ENCODE measurements at regions not wholly inside any gene's neighbourhood (a gene's known extent, or its start where the extent isn't known, plus 50 kb on each side); places are given as distances from the start of the nearest gene placed in this dataset.

GRCh38 chr1:29499104-29499650 is 262.9 kb downstream of the PTPRU start:
- Histone ChIP-seq H3K4me1 (no peaks in the 10 kb centered on the region), H3K27ac (no peak overlapping the region), H3K27me3 (no peaks in the 10 kb centered on the region), H3K9me3 (no peaks in the 10 kb centered on the region), H3K36me3 (no peaks in the 10 kb centered on the region), H3K4me3 (replicated peaks in 1 of 3) (no peak overlapping the region)
- WGBS, 2 donors: 85 to 86% methylated on average over 9 of the region's 9 CpGs
- TF ChIP-seq POLR2A (IDR thresholded peaks at IDR 0.05) (no peak), CTCF (IDR thresholded peaks at IDR 0.05) (no peak)
- intact Hi-C loops (cut with DNase I): no loop called here
- no peak for DNase-seq

- Histone ChIP-seq H3K27ac (no peak overlapping the region), H3K4me1 (no peaks in the 10 kb centered on the region), H3K27me3 (no peaks in the 10 kb centered on the region), H3K9me3 (no peaks in the 10 kb centered on the region), H3K36me3 (no peaks in the 10 kb centered on the region), H3K4me3 (replicated peaks in 1 of 3) (no peak overlapping the region)
- TF ChIP-seq CTCF (IDR thresholded peaks at IDR 0.05) (no peak), POLR2A (IDR thresholded peaks at IDR 0.05) (no peak)
- intact Hi-C loops (cut with DNase I): no loop called here
- 78 to 81% methylated on average over 14 of the region's 14 CpGs for WGBS, 2 donors
- no peak for DNase-seq
Observed at GRCh38 chr1:29498126-29499103, 262.1 kb downstream of the PTPRU start.

GRCh38 chr1:29497395-29498125 is 261.2 kb downstream of the PTPRU start:
- no peaks in the 10 kb centered on the region for H3K36me3 ChIP-seq
- intact Hi-C loops (cut with DNase I): no loop called here
- WGBS, 2 donors: 89 to 92% methylated on average over 10 of the region's 10 CpGs

GRCh38 chr1:29496701-29497100 is 260.4 kb downstream of the PTPRU start:
- no peak for DNase-seq
- no peaks in the 10 kb centered on the region for H3K36me3 ChIP-seq
- H3K4me1 ChIP-seq: no peaks in the 10 kb centered on the region
- no peak overlapping the region for H3K27ac ChIP-seq
- no peaks in the 10 kb centered on the region for H3K27me3 ChIP-seq
- WGBS, 2 donors: 88 to 90% methylated on average over 8 of the region's 8 CpGs
- H3K4me3 ChIP-seq (replicated peaks in 1 of 3): no peak overlapping the region
- TF ChIP-seq CTCF (IDR thresholded peaks at IDR 0.05) (no peak), POLR2A (IDR thresholded peaks at IDR 0.05) (no peak)
- no peaks in the 10 kb centered on the region for H3K9me3 ChIP-seq
- intact Hi-C loops (cut with DNase I): no loop called here

More at GRCh38 chr1:29497395-29498125, 261.2 kb downstream of the PTPRU start:
- TF ChIP-seq POLR2A (IDR thresholded peaks at IDR 0.05) (no peak), CTCF (IDR thresholded peaks at IDR 0.05) (no peak)
- no peaks in the 10 kb centered on the region for H3K9me3 ChIP-seq
- H3K27me3 ChIP-seq: no peaks in the 10 kb centered on the region
- no peak for DNase-seq
- H3K4me3 ChIP-seq (replicated peaks in 1 of 3): no peak overlapping the region
- no peaks in the 10 kb centered on the region for H3K4me1 ChIP-seq
- no peak overlapping the region for H3K27ac ChIP-seq

Measured in thyroid gland (tissue), 4 donors.